Left lung (tissue), 4 donors: ENCODE measurements at regions not wholly inside any gene's neighbourhood (a gene's known extent, or its start where the extent isn't known, plus 50 kb on each side); places are given as distances from the start of the nearest gene placed in this dataset.

Experiments used
- ATAC-seq: fragments of 200-7000 bp; cut with Tn5 transposase; one replicate; pipeline ENCODE4 v1.9.1; 2020; ENCODE audit warnings: moderate library complexity
- DNase-seq, 4 donors: peaks; one replicate each; pipeline ENCODE4 v3.0.0-alpha.2; 2013 to 2020
- H3K27ac ChIP-seq, 2 donors: fragments of 200-600 bp; sonication (generic) in 1 of 2; one replicate each; pipeline versions ENCODE4 v1.5.0 to v1.8.0; 2020 to 2021
- H3K27me3 ChIP-seq, 2 donors: fragments of 200-600 bp; sonication (generic) in 1 of 2; one replicate each; pipeline versions ENCODE4 v1.5.0 to v1.8.0; 2020 to 2021
- H3K36me3 ChIP-seq, 2 donors: fragments of 200-600 bp; sonication (generic) in 1 of 2; one replicate each; pipeline versions ENCODE4 v1.5.0 to v1.8.0; 2020 to 2021
- H3K4me1 ChIP-seq, 2 donors: fragments of 200-600 bp; one replicate each; pipeline ENCODE4 v1.8.0; 2021
- H3K4me3 ChIP-seq, 2 donors: fragments of 200-600 bp; sonication (generic) in 1 of 2; one replicate each; pipeline versions ENCODE4 v1.5.0 to v1.8.0; 2020 to 2021; ENCODE audit warnings: mild to moderate bottlenecking in 1 of 2
- H3K9me3 ChIP-seq, 2 donors: fragments of 200-600 bp; sonication (generic) in 1 of 2; one replicate each; pipeline versions ENCODE4 v1.5.0 to v1.8.0; 2020 to 2021
- intact Hi-C, 2 donors: fragments of 100-400 bp; cut with DNase I; formaldehyde crosslinking; loops; one replicate each; pipeline versions ENCODE4 v1.11.2 to v1.14.2; 2022
- TF ChIP-seq, protein P1 (sequence below), 2 donors: fragments of 200-600 bp; sonication (generic) in 1 of 2; IDR thresholded peaks; one replicate each; pipeline versions ENCODE4 v1.5.0 to v1.8.0; 2021; ENCODE audit warnings: antibody characterized with exemption in 2 of 2
- donor health status: DM: no; HTN: yes; CAD: no.
- donor health status: DM: no; HTN: no; CAD: no.

DNA sequence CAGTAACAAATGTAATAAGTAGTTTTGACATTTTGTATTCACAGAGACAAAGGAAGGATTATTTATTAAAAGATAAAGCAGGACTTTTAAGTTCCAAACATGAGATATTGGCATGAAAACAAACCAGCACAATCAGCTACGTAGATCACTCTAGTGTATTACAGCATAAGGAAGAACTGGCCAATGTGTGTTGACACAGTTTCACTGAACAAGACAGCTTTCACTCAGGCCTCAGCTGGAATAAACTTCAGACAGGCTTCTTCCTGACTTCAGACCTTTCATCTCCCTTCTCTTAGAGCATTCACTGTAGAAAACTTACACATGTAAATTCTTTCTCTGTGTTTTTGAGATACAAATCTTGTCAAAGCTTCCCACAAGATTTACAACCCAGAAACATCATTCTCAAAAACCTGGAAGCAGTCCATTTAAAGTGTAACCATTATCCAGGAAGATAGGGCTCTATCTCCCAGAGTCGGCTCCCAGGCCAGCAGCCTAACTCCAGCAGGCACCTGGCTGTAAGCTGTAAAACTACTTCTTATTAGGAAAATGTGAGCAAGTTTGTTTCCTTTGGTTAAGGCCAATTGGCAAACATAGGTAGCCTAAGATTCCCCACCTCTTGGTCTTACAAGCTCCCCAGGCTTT is 768.3 kb upstream of the CDH7 start:
- Histone ChIP-seq H3K27me3 (no peaks in the 10 kb centered on the region), H3K36me3 (no peaks in the 10 kb centered on the region), H3K9me3 (no peaks in the 10 kb centered on the region), H3K27ac (no peak overlapping the region), H3K4me1 (no peaks in the 10 kb centered on the region), H3K4me3 (no peak overlapping the region)
- TF ChIP-seq, protein P1, sequence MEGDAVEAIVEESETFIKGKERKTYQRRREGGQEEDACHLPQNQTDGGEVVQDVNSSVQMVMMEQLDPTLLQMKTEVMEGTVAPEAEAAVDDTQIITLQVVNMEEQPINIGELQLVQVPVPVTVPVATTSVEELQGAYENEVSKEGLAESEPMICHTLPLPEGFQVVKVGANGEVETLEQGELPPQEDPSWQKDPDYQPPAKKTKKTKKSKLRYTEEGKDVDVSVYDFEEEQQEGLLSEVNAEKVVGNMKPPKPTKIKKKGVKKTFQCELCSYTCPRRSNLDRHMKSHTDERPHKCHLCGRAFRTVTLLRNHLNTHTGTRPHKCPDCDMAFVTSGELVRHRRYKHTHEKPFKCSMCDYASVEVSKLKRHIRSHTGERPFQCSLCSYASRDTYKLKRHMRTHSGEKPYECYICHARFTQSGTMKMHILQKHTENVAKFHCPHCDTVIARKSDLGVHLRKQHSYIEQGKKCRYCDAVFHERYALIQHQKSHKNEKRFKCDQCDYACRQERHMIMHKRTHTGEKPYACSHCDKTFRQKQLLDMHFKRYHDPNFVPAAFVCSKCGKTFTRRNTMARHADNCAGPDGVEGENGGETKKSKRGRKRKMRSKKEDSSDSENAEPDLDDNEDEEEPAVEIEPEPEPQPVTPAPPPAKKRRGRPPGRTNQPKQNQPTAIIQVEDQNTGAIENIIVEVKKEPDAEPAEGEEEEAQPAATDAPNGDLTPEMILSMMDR (IDR thresholded peaks at IDR 0.05) = no peak
- DNase-seq (no peak), ATAC-seq (peak; percentile 47)
- intact Hi-C loops = no loop called here

DNA sequence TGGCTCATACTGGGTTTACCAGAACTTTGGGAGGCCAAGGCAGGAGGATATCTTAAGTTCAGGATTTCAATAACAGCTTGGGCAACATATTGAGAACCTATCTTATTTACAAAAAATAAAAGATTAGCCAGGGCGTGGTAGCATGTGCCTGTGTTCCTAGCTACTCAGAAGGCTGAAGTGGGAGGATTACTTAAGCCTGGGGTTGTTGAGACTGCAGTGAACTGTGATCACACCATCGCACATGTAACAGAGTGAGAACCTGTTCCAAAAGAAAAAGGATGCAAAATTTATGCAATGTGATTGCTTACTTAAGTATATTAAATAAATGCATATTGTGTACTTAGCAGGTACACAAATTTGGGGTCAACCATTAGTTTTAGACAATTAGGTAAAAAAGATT is 768.9 kb upstream of the CDH7 start:
- intact Hi-C loops = no loop called here
- Histone ChIP-seq H3K36me3 (no peaks in the 10 kb centered on the region), H3K9me3 (no peaks in the 10 kb centered on the region), H3K4me3 (no peak overlapping the region), H3K4me1 (no peaks in the 10 kb centered on the region), H3K27me3 (no peaks in the 10 kb centered on the region), H3K27ac (no peak overlapping the region)
- ATAC-seq (peak; percentile 68), DNase-seq (no peak)
- TF ChIP-seq, protein P1 (IDR thresholded peaks at IDR 0.05) = no peak

DNA sequence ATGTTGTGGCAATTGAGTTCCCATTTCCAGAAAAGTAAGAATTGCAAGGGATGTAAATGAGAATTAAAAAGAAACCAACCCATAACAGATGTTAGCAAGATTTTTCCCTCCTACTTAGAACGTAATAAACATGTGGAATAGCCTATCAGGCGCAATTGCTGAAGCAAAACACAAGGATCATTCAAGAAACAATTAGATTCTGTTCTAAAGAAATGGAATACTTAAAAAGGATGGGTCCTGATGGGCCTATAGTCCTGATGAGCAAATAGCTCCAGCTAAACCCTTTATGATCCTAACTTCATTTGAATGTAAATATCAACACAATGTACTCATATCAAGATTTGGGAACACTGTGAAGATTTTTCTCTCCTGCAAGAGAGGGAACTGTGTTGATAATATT is 771.0 kb upstream of the CDH7 start:
- no peak for ATAC-seq
- DNase-seq = no peak
- H3K4me3 ChIP-seq = no peak overlapping the region
- peaks cover 0 to 3% of the 10 kb centered on the region in 2 donors for H3K9me3 ChIP-seq
- TF ChIP-seq, protein P1 (IDR thresholded peaks at IDR 0.05) = no peak
- H3K4me1 ChIP-seq = no peaks in the 10 kb centered on the region
- H3K27ac ChIP-seq = no peak overlapping the region
- H3K27me3 ChIP-seq = no peaks in the 10 kb centered on the region
- H3K36me3 ChIP-seq = no peaks in the 10 kb centered on the region
- intact Hi-C loops = no loop called here

DNA sequence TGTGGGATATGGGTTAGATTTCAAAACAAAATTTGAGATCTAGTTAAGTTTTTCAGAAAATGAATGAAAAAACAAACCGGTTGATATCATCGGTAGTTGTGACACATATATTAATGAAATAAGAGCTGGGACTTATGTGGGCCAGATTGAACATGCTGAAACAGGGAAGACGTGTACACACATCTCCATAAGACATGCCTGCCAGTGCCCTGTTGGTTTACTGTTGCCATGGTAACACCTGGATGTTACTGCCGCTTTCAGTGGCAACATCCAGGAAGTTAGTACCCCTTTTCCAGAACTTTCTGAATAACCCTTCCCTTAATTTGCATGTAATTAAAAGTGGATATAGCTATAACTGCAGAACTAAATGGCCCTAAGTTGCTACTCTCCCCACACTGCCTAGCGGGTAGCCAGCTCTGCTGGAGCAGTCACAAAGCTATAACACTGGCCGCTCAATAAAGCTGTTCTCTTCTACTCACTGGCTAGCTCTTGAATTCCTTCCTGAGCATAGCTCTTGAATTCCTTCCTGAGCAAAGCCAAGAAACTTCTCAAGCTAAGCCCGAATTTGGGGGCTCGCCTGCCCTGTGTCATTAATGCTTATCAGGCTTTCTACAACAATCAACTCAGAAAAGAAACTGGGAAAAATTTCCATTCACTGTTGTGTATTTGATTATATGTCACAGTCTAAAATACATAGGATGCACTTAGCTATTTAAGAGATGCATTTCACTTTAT is 776.3 kb upstream of the CDH7 start:
- Histone ChIP-seq H3K9me3 (peaks cover 0 to 3% of the 10 kb centered on the region in 2 donors), H3K4me3 (no peak overlapping the region), H3K4me1 (no peaks in the 10 kb centered on the region), H3K27ac (no peak overlapping the region), H3K36me3 (no peaks in the 10 kb centered on the region), H3K27me3 (no peaks in the 10 kb centered on the region)
- intact Hi-C loops = no loop called here
- DNase-seq (no peak), ATAC-seq (no peak)
- TF ChIP-seq, protein P1 (IDR thresholded peaks at IDR 0.05) = no peak

- Histone ChIP-seq H3K36me3 (no peaks in the 10 kb centered on the region), H3K27me3 (no peaks in the 10 kb centered on the region), H3K4me1 (no peaks in the 10 kb centered on the region), H3K27ac (no peak overlapping the region), H3K4me3 (no peak overlapping the region), H3K9me3 (peaks cover 0 to 3% of the 10 kb centered on the region in 2 donors)
- intact Hi-C loops = no loop called here
- TF ChIP-seq, protein P1 (IDR thresholded peaks at IDR 0.05) = no peak
- no peak for ATAC-seq
- no peak for DNase-seq
Observed at GRCh38 chr18:64972545-64972944, 778.3 kb upstream of the CDH7 start.
